NOMO-1 (cell line): ENCODE measurements at regions not wholly inside any gene's neighbourhood (a gene's known extent, or its start where the extent isn't known, plus 50 kb on each side); places are given as distances from the start of the nearest gene placed in this dataset.

Experiments used
- DNase-seq, 2 experiments: peaks; one replicate each; lab custom pipeline; 2025; ENCODE audit not compliant: unreplicated experiment in 2 of 2; lab: John Stamatoyannopoulos, UW

- DNase-seq: no peak
These were observed 57.1 kb downstream of the FAM181B start for GRCh38 chr11:82676483-82677094.

- DNase-seq: no peak
These were observed 57.8 kb downstream of the FAM181B start for GRCh38 chr11:82675838-82676237.

GRCh38 chr11:82673631-82674030 lies 60.0 kb downstream of the FAM181B start:
- DNase-seq: peak; percentile 8 to 53

GRCh38 chr11:82671451-82671850 lies 62.2 kb downstream of the FAM181B start:
- DNase-seq: no peak

GRCh38 chr11:82663535-82663934 lies 70.1 kb downstream of the FAM181B start:
- peak; percentile 4 to 57 for DNase-seq

GRCh38 chr11:82653752-82654151 lies 79.9 kb downstream of the FAM181B start:
- DNase-seq: no peak

- no peak for DNase-seq
These were observed 94.4 kb downstream of the FAM181B start for GRCh38 chr11:82639251-82639650.

GRCh38 chr11:82636615-82637014 lies 97.0 kb downstream of the FAM181B start:
- DNase-seq: no peak

GRCh38 chr11:82634091-82634490 lies 99.6 kb downstream of the FAM181B start:
- DNase-seq: no peak

- peak in 1 of 2 experiments; percentile 56 for DNase-seq
These were observed 101.7 kb downstream of the FAM181B start for GRCh38 chr11:82631722-82632630.

GRCh38 chr11:82610671-82611070 lies 123.0 kb downstream of the FAM181B start:
- no peak for DNase-seq

GRCh38 chr11:82606738-82607137 lies 126.9 kb downstream of the FAM181B start:
- no peak for DNase-seq

- DNase-seq: no peak
These were observed 132.0 kb downstream of the FAM181B start for GRCh38 chr11:82601711-82602110.

- no peak for DNase-seq
These were observed 133.8 kb downstream of the FAM181B start for GRCh38 chr11:82599836-82600235.

GRCh38 chr11:82586581-82586980 lies 147.1 kb downstream of the FAM181B start:
- DNase-seq: no peak

GRCh38 chr11:82577246-82577645 lies 156.4 kb downstream of the FAM181B start:
- DNase-seq: no peak

GRCh38 chr11:82560836-82561235 lies 172.8 kb downstream of the FAM181B start:
- peak; percentile 32 to 51 for DNase-seq

- no peak for DNase-seq
These were observed 174.1 kb downstream of the FAM181B start for GRCh38 chr11:82559609-82560008.

GRCh38 chr11:82557274-82557673 lies 176.4 kb downstream of the FAM181B start:
- peak; percentile 89 to 95 for DNase-seq

- DNase-seq: no peak
These were observed 177.5 kb downstream of the FAM181B start for GRCh38 chr11:82556210-82556609.

- DNase-seq: peak; percentile 17 to 50
These were observed 186.8 kb downstream of the FAM181B start for GRCh38 chr11:82546661-82547557.
